Smooth muscle cell (in vitro differentiated cells): ENCODE measurements at regions not wholly inside any gene's neighbourhood (a gene's known extent, or its start where the extent isn't known, plus 50 kb on each side); places are given as distances from the start of the nearest gene placed in this dataset.

ENCODE experiments used
- DNase-seq: peaks from one replicate; lab custom pipeline; 2025; ENCODE audit not compliant: unreplicated experiment; lab: John Stamatoyannopoulos, UW
- H2AFZ ChIP-seq: fragments of 200-600 bp; sonication (generic); 2 replicates; pipeline ENCODE4 v1.6.0; 2016; ENCODE audit warnings: antibody characterized with exemption, low read depth, mild to moderate bottlenecking
- H3F3A ChIP-seq: fragments of 200-600 bp; sonication (generic); 2 replicates; pipeline ENCODE4 v1.6.0; 2017; ENCODE audit warnings: antibody characterized with exemption, low read depth
- H3K27ac ChIP-seq: fragments of 200-600 bp; sonication (generic); 2 replicates; pipeline ENCODE4 v1.5.1; 2016; ENCODE audit warnings: low read depth, mild to moderate bottlenecking
- H3K27me3 ChIP-seq: fragments of 200-600 bp; sonication (generic); 2 replicates; pipeline ENCODE4 v1.6.1; 2016; ENCODE audit warnings: low read depth, mild to moderate bottlenecking
- H3K36me3 ChIP-seq: fragments of 200-600 bp; sonication (generic); 2 replicates; pipeline ENCODE4 v1.5.1; 2016; ENCODE audit warnings: low read depth
- H3K4me1 ChIP-seq: fragments of 200-600 bp; sonication (generic); 2 replicates; pipeline ENCODE4 v1.5.1; 2016; ENCODE audit warnings: low read depth
- H3K4me2 ChIP-seq: fragments of 200-600 bp; sonication (generic); 2 replicates; pipeline ENCODE4 v1.6.0; 2016; ENCODE audit warnings: mild to moderate bottlenecking
- H3K4me3 ChIP-seq: fragments of 200-600 bp; sonication (generic); 2 replicates; pipeline ENCODE4 v1.5.1; 2016; ENCODE audit warnings: mild to moderate bottlenecking
- H3K79me2 ChIP-seq: fragments of 200-600 bp; sonication (generic); 2 replicates; pipeline ENCODE4 v1.6.0; 2016; ENCODE audit warnings: low read depth, mild to moderate bottlenecking
- H3K9ac ChIP-seq: fragments of 200-600 bp; sonication (generic); 2 replicates; pipeline ENCODE4 v1.6.0; 2016; ENCODE audit warnings: low read depth
- H3K9me3 ChIP-seq: fragments of 200-600 bp; sonication (generic); replicated peaks from 2 replicates; pipeline ENCODE4 v1.5.1; 2016; ENCODE audit warnings: low read depth
- H4K20me1 ChIP-seq: fragments of 200-600 bp; sonication (generic); 2 replicates; pipeline ENCODE4 v1.6.0; 2016; ENCODE audit warnings: low read depth
- WGBS: methylation state at CpG from one replicate; pipeline ENCODE4 v1.1.7; 2016; ENCODE audit warnings: low lambda C conversion rate; 5-methylcytosine and 5-hydroxymethylcytosine counted together
- TF ChIP-seq, protein P1 (sequence below): fragments of 200-600 bp; sonication (generic); IDR thresholded peaks from 2 replicates; pipeline ENCODE4 v1.5.1; 2017; ENCODE audit warnings: borderline replicate concordance, mild to moderate bottlenecking, antibody characterized with exemption; ENCODE audit not compliant: insufficient read depth, poor library complexity, severe bottlenecking

GRCh38 chr6:112549749-112550148 is 202.6 kb downstream of the RFPL4B start:
- H2AFZ ChIP-seq: no peak overlapping the region
- H3F3A ChIP-seq: no peaks in the 10 kb centered on the region
- no peaks in the 10 kb centered on the region for H3K4me1 ChIP-seq
- no peak overlapping the region for H3K9ac ChIP-seq
- no peak overlapping the region for H3K4me3 ChIP-seq
- H4K20me1 ChIP-seq: no peaks in the 10 kb centered on the region
- TF ChIP-seq, protein P1, sequence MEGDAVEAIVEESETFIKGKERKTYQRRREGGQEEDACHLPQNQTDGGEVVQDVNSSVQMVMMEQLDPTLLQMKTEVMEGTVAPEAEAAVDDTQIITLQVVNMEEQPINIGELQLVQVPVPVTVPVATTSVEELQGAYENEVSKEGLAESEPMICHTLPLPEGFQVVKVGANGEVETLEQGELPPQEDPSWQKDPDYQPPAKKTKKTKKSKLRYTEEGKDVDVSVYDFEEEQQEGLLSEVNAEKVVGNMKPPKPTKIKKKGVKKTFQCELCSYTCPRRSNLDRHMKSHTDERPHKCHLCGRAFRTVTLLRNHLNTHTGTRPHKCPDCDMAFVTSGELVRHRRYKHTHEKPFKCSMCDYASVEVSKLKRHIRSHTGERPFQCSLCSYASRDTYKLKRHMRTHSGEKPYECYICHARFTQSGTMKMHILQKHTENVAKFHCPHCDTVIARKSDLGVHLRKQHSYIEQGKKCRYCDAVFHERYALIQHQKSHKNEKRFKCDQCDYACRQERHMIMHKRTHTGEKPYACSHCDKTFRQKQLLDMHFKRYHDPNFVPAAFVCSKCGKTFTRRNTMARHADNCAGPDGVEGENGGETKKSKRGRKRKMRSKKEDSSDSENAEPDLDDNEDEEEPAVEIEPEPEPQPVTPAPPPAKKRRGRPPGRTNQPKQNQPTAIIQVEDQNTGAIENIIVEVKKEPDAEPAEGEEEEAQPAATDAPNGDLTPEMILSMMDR: no peak
- no peaks in the 10 kb centered on the region for H3K27me3 ChIP-seq
- H3K36me3 ChIP-seq: no peaks in the 10 kb centered on the region
- no peaks in the 10 kb centered on the region for H3K79me2 ChIP-seq
- 100% methylated on average over 1 of the region's 1 CpG for WGBS
- no peaks in the 10 kb centered on the region for H3K9me3 ChIP-seq
- H3K27ac ChIP-seq: no peak overlapping the region
- H3K4me2 ChIP-seq: no peak overlapping the region
- no peak for DNase-seq

DNA sequence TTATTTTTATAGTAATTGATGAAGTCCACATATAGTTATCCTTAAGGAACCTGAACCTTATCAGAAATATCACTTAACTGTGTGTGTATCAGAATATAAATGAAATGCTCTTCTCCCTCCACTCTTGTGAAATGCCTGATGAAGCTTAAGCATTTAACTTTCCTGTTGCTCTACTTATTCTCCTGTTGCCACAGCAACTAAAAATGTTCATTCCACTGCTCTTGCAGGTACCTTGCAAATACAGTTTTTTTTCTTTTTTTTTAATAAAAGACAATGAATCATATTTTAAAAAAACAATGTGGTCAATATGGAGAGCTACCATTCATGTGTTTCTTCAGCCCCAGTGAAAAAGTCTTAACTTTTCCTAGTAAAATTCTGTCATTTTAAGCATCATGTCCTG is 210.3 kb downstream of the RFPL4B start:
- TF ChIP-seq, protein P1: no peak
- Histone ChIP-seq H3K4me1 (no peaks in the 10 kb centered on the region), H2AFZ (no peak overlapping the region), H3K9ac (no peak overlapping the region), H3K36me3 (no peaks in the 10 kb centered on the region), H3F3A (no peaks in the 10 kb centered on the region), H3K79me2 (no peaks in the 10 kb centered on the region), H3K4me3 (no peak overlapping the region), H3K27ac (no peak overlapping the region), H3K9me3 (no peaks in the 10 kb centered on the region), H3K27me3 (no peaks in the 10 kb centered on the region), H3K4me2 (no peak overlapping the region), H4K20me1 (no peaks in the 10 kb centered on the region)
- no peak for DNase-seq

GRCh38 chr6:112557961-112558360 is 210.8 kb downstream of the RFPL4B start:
- no peaks in the 10 kb centered on the region for H4K20me1 ChIP-seq
- no peaks in the 10 kb centered on the region for H3K9me3 ChIP-seq
- H3K36me3 ChIP-seq: no peaks in the 10 kb centered on the region
- H3K4me1 ChIP-seq: peaks cover 4% of the 10 kb centered on the region
- H3K9ac ChIP-seq: no peak overlapping the region
- H3K27me3 ChIP-seq: no peaks in the 10 kb centered on the region
- TF ChIP-seq, protein P1: no peak
- H2AFZ ChIP-seq: no peak overlapping the region
- no peaks in the 10 kb centered on the region for H3F3A ChIP-seq
- DNase-seq: no peak
- H3K27ac ChIP-seq: no peak overlapping the region
- no peak overlapping the region for H3K4me3 ChIP-seq
- H3K4me2 ChIP-seq: no peak overlapping the region
- H3K79me2 ChIP-seq: no peaks in the 10 kb centered on the region

DNA sequence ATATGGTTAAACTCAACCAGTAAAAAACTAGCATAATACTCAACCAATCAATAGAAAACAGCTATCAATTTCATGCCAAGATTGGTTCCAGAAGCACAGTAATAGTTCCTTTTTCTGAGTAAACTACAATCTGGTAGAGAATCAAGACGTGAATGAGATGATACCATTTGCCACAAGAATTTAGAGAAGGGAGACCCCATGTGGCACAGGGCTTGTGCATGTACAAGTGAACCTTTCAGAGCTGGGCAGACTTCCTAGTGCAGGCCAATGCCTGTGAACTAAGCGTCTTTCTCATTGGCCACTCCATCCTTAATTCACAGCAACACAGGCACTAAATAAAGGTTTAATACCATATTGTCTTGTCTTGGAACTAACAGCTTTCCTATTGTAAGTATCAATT is 213.5 kb downstream of the RFPL4B start:
- 83% methylated on average over 2 of the region's 2 CpGs for WGBS
- Histone ChIP-seq H3K36me3 (no peaks in the 10 kb centered on the region), H3K27me3 (no peaks in the 10 kb centered on the region), H3K9me3 (no peaks in the 10 kb centered on the region), H3K4me2 (no peak overlapping the region), H2AFZ (no peak overlapping the region), H3K4me1 (peaks cover 19% of the 10 kb centered on the region), H4K20me1 (no peaks in the 10 kb centered on the region), H3K4me3 (no peak overlapping the region), H3K79me2 (no peaks in the 10 kb centered on the region), H3K27ac (no peak overlapping the region), H3K9ac (no peak overlapping the region), H3F3A (no peaks in the 10 kb centered on the region)
- DNase-seq: no peak
- TF ChIP-seq, protein P1: no peak
